ENCODE measurements at regions not wholly inside any gene's neighbourhood (a gene's known extent, or its start where the extent isn't known, plus 50 kb on each side); places are given as distances from the start of the nearest gene placed in this dataset.

DNA sequence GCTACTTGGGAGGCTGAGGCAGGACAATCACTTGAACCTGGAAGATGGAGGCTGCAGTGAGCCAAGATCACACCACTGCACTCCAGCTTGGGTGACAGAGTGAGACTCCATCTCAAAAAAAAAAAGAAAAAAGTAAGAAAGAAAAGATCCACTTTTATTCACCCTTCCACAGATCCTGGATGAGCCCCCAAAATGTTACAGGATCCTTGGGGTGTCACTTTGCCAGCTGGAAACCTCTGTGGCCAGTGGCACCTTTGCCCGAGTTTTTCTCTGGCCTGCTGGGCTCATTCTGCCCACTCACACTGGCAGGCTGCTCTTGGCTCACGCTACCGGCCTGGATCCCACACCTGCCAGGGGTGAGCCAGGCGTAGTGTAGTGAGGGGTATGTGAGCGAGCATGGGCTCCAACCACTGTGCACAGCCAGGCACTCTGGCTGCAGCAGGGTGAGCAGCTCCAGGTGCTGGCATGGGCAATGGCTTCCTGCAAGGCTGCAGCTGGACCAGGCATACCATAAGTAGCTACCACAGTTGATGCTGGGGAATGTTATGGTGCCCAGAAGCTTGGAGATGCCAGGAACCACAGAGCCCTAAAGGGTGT lies 57.8 kb upstream of the C15orf39 start:
- TF ChIP-seq, protein P1, sequence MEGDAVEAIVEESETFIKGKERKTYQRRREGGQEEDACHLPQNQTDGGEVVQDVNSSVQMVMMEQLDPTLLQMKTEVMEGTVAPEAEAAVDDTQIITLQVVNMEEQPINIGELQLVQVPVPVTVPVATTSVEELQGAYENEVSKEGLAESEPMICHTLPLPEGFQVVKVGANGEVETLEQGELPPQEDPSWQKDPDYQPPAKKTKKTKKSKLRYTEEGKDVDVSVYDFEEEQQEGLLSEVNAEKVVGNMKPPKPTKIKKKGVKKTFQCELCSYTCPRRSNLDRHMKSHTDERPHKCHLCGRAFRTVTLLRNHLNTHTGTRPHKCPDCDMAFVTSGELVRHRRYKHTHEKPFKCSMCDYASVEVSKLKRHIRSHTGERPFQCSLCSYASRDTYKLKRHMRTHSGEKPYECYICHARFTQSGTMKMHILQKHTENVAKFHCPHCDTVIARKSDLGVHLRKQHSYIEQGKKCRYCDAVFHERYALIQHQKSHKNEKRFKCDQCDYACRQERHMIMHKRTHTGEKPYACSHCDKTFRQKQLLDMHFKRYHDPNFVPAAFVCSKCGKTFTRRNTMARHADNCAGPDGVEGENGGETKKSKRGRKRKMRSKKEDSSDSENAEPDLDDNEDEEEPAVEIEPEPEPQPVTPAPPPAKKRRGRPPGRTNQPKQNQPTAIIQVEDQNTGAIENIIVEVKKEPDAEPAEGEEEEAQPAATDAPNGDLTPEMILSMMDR (IDR thresholded peaks at IDR 0.05): no peak
- TF ChIP-seq POLR2A (IDR thresholded peaks at IDR 0.05): no peak
